SK-N-MC (cell line): ENCODE measurements at regions not wholly inside any gene's neighbourhood (a gene's known extent, or its start where the extent isn't known, plus 50 kb on each side); places are given as distances from the start of the nearest gene placed in this dataset.

Source experiments
- EZH2 ChIP-seq: fragments of 200-600 bp; sonication (generic); IDR thresholded peaks from one replicate; pipeline ENCODE4 v1.6.1; 2017; ENCODE audit warnings: antibody characterized with exemption
- POLR2AphosphoS5 ChIP-seq: IDR thresholded peaks from 2 replicates; pipeline ENCODE4 v1.6.1; 2012; ENCODE audit warnings: mild to moderate bottlenecking, low read depth, low read length, borderline replicate concordance

GRCh38 chr5:19274578-19274977, 713.4 kb downstream of the CDH18 start:
- TF ChIP-seq POLR2AphosphoS5 (no peak), EZH2 (no peak)
